ENCODE measurements at regions not wholly inside any gene's neighbourhood (a gene's known extent, or its start where the extent isn't known, plus 50 kb on each side); places are given as distances from the start of the nearest gene placed in this dataset.

GRCh38 chr17:54770836-54771235, 129.8 kb upstream of the TOM1L1 start:
- TF ChIP-seq CTCF (conservative IDR thresholded peaks at IDR 0.05) (no peak), ZFX (IDR thresholded peaks at IDR 0.05) (no peak)

Measured in C4-2B (cell line).